ENCODE measurements at regions not wholly inside any gene's neighbourhood (a gene's known extent, or its start where the extent isn't known, plus 50 kb on each side); places are given as distances from the start of the nearest gene placed in this dataset.
A peak's percentile ranks its signal among the peaks of the same experiment; 100 is the strongest.

DNA sequence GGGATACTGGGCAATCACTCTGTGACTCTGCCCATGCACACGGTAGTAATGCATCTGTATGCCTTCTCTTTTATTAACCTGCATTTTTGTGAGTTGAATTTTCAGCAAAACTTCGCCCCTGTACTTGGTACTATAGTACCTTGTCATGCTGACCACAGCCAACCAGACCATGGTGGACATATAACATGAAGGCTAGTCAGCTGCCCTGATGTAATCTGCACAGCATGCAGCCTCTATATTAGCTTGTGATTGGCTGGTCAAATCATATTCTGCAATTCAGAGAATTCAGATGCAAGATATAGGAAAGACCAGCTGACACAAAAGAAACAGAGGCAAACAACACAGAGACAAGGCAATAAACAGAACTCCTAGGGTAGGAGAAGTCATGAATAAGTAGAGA is 200.9 kb upstream of the JARID2 start:
- DNase-seq (ENCODE audit: low read depth), result no peak

DNA sequence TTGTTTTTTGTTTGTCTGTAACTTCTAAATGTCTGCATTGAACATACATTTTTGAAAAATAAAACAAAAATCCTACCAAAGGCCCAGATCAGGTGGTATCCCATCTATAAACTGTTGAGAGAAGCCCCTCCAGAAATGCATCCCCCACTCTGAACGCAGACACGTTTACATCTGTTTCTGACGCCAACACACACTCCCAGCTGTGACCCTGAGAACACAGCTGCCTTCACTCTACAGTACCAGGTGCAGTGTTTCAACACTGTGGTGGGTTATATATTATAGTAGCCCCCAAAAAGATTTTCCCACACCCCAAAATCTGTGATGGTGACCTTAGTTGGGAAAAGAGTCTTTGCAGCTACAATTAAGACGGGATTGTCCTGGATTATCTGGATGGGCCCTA is 199.1 kb upstream of the JARID2 start:
- DNase-seq (ENCODE audit: low read depth), result no peak

DNA sequence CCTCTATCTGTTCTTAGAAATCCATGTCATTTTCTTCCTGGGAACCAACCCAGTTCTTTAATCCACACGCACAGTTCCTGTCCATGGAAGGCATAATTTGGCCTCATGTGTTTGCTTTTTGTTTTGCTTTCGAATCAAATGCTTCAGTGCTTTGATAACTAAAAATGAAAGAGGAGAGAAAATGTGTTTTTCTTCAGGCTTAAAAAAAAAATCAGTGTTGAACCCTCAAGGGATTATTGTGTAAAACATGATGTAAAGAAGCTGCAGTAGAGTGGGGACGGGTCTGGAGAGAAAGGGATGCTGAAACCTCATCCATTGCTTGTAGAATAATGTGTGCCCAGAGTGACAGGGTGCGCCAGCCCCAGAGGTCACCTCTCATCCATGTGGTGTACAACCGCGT is 197.5 kb upstream of the JARID2 start:
- DNase-seq (ENCODE audit: low read depth), result no peak

DNA sequence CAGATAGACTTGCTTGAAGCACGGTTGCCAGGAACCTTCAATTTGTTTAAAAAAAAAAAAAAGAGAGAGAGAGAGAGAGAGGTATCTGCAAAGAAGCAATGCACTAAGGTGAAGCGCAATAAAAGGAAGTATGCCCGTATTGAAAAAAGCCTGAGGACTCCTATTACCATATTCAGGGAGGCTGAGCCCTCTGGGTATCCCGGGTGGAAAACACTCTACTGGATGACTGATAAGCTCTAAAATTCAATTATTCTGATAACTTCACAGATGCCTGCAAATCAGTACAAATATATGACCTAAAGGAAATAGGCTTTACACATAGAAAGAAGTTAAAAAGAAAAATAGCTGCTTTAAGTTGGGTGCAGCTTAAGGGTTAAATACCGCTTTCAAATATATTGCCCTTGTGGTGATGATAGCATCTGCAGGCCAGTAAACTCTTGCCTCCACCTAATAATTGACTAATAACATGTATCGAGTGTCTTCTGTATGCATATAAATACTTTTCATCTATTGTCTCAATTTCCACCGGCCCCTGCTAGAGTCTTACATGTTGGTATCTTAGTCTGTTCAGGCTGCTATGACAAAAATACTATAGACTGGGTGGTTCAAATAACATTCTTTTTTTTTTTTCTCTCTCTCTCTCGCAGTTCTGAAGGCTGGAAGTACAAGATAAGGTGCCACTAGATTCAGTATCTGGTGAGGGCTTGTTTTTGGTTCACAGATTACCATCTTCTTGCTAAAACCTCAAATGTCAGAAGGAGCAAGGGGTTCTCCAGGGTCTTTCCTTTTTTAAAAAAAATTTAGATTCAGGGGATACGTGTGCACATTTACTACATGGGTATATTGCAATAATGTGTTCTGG is 187.4 kb upstream of the JARID2 start:
- no peak for DNase-seq (ENCODE audit: low read depth)

DNA sequence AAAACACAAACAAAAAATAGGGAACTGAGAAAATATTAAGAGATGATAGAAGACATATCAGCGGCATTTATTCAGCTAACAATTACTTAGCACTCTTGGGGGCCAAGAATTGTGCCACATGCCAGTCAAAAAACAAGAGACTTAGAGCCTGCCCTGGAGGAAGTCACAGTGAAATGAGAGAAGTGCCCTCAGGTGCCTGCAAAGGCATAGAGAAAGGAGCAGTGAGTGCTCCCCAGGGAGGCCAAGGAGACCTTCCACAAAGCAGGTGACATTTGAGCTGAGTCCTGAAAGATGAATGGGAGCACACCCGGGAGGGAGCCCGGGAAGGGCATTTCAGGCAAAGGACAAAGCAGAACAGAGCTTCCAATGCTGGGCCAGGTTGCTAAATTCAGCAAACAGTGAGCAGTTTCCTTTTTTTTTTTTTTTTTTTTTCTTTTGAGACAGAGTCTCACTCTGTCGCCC is 184.7 kb upstream of the JARID2 start:
- no peak for DNase-seq (ENCODE audit: low read depth)

DNA sequence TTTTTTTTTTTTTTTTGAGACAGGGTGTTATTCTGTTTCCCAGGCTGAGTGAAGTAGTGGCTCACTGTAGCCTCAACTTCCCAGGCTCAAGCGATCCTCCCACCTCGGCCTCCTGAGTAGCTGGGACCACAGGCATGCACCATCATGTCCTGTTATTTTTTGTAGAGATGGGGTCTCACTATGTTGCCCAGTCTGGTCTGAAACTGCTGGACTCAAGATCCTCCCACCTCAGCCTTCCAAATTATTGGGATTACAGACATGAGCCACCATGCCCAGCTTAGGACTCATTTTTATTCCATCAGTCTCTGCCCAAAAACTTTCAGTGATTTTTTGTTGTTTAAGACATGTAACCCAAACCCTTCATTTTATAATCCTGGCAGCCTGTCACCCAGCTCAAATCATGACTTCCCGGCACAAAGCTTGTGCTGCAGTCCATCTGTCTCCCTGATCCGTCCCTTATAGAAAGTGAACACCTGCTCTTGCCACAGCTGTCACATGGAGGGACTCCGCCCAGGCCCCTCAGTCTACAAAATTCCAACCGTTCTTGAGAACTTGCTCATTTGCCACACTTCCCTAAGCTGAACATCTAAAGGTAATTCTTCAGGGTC is 183.9 kb upstream of the JARID2 start:
- no peak for DNase-seq (ENCODE audit: low read depth)

DNA sequence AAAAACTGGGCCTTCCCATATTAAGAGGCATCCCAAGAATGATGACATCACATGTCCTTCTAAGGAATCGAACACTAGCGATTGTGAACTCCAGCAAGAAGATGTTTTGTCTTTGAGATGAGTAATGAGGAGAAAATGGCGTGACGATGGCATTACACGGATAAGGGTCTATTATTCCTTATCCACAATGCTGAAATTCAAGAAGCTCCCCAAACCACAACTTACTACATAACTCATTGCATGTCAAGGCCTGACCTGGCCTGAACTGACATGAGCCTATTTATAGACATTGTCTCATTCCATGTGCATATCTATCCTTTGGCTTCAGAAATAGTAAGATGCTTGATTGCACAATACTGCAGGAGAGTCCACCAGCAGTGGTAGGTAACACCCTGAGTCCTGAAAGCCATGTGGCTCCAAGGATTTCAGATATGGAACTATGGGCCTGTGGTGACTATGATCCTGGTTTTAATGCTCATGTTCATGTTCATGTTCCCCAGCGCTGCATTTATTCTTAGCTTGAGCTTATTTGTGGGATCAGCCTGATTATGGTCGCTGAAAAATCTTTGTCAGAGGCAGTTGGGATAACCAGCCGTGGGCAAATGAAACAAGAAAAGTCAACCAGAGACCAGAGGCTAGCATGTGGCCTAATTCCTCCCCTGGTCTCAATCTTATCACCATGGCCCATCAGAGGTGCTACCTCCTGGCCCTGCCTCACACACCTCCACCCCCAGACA is 183.2 kb upstream of the JARID2 start:
- peak; percentile 40 for DNase-seq (ENCODE audit: low read depth)

DNA sequence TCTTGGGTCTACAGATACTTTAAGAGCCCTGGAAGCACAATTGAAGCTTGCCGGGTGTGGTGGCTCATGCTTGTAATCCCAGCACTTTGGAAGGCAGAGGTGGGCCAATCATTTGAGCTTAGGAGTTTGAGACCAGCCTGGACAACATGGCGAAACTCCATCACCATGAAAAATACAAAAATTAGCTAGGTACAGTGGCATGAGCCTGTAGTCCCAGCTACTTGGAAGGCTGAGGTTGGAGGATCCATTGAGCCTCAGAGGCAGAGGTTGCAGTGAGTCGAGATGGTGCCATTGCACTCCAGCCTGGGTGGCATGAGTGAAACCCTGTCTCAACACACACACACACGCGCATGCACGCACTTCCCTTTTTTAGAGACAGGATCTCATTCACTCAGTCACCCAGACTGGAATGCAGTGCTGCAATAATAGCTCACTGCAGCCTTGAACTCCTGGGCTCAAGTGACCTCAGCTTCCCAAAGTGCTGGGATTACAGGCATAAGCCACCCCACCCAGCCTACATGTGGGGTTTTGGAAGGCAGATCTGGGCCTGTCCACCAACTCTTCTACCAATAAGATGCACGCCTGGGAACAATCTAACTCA is 182.5 kb upstream of the JARID2 start:
- DNase-seq (ENCODE audit: low read depth), result no peak

DNA sequence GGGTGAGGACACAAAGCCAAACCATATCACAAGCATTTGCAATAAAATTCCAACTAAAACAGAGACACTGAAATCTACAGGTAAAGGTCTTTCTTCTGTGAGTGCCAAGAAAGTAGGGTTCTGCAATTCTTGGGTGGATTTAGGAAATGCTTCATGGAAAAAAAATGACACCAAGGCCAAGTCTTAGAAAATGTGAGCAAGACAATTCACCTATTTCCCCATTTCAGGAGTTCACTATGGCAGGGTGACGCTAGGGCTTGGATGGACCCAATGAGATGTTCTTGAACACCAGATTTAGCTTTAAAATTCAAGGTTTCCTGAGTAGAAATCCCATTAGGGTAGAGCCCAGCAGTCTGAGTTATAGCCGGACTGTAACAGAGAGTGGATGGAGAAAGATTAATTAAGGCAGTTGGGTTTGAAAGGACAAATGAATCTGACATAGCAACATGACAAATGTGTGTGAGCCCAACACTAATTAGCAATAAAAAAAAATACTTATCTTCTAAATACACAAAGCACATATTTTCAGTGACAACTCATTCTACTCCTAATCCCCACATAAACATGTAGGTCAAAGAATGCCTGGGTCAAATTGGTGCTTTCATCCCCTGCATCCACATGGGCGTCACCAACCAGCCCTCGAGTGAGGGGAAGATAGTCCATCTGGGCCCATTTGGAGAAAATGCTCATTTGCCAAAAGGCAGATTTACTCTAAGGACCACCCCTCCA is 180.4 kb upstream of the JARID2 start:
- peak; percentile 71 for DNase-seq (ENCODE audit: low read depth)

DNA sequence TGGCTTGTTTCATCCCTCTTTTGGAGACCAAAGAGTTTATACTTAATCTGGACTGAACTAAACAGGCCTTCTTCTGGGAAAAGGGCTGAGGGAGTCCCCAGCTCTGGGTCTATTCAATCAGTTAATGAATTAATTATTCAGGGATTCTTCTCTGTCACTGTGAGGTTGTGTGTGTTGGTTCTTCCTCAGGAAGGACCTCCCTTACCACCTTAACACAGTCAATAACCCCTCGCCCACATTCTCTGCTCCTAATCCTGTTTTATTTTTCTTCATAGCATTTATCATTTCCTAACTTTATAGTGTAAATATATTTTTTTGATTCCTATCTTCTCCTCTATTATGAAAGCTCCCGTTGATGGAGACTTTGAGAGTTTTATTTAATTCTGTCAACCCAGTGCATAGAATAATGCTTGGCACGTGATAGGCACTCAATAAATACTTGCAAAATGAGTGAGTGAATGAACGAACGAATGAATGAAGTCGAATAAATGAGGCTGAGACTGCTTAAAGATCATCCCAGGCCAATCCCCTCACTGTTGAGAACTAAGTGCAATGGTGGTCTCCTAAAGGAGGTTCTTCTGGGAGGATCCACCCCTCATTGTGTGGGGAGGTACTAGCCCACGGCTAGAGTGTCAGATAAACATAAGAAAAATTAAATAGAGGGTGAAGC is 179.6 kb upstream of the JARID2 start:
- DNase-seq (ENCODE audit: low read depth), result no peak

DNA sequence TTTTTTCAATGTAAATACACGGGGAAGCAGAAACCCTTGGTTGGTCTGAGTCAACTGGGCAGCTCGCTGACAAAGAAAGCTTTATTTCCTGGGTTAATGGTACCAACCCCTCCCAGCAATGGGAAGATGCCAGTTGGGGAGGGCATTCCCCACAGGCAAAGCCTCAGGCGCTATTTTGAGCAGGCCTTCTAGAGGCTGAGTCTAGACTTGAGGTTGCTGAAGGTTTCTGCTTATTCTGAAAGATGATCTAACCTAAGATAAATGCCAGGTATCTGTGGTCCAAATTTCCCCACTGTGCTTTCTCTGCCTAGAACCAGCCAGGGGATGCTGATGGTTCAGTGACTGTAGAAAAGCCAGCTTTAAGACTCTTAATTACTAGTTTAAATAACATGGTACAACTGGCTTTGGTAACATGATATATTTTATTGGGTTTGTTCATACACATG is 172.5 kb upstream of the JARID2 start:
- DNase-seq (ENCODE audit: low read depth), result no peak

DNA sequence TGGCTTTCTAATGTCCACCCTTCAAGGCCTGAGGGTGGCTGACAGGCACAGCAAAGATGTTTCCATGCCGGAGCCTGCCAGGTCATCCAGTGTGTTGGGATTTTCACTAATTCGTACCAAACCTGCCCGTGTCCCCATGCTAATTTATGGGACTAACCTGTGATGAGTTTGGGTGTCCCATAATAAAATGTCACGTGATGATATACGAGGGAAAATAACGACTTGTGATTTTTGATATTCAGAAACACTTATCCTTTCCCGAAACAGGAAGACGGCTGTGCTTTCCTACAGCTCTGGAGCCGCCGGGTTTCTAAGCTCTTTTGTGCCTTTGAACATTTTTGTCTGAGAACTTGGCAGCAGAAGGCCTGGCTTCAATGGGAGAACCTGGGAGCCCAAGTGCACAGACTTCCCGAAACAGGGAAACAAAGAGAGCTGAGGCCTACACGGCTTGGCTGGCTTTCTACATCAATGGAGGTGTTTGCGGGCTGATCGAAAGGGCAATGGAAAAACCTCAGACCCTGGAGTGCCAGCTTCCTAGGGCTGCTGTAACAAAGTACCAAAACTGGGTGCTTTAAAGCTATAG is 171.9 kb upstream of the JARID2 start:
- DNase-seq (ENCODE audit: low read depth), result no peak

DNA sequence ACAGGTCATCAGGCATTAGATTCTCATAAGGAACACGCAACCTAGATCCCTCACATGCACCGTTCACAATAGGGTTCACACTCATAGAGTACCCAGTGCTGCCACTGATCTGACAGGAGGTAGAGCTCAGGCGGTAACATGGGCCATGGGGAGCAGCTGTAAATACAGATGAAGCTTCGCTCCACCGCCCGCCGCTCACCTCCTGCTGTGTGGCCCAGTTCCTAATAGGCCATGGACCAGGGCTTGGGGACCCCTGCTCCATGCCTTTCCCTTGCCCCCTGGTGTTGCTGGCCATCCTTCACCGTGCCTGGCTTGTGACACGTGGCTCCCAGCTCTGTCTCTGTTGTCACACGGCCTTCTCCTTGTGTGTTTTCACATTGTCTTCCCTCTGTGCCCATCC is 171.1 kb upstream of the JARID2 start:
- no peak for DNase-seq (ENCODE audit: low read depth)

DNA sequence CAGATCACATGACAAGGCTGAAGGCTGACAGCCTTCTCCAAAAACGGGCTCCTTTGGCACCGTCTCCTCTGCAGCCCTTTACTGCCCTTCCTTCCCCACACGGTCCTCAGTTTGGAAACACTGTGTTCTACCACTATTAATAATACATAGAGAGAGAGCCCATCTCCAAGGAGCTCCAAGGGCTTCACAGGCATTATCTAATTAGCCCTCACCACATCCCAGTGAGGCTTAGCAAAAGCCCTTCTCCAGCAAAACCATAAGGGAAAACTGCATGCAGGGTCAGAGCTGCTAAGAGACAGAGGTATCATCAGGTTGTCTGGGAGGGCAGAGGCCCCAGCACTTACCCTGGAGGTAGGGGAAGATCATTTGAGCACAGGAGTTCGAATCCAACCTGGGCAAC is 169.3 kb upstream of the JARID2 start:
- no peak for DNase-seq (ENCODE audit: low read depth)

DNA sequence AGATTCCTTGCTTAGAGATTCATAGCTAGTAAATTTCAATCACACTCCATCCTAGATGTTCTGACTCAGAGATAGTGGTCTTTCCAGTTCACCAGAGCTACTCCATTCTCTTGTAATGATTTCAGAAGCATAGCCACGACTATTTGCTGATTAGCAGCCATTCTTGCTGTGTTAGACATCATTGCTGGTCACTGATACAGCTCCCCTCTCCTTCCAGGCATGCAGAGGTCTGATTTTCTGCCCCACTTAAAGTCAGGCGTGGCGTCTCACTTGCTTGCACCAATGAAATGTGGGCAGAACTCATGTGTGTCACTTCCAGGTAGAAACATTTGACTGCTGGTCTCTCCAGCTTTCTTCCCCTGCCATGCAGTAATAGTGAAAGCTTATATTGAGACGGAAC is 168.9 kb upstream of the JARID2 start:
- peak; percentile 15 for DNase-seq (ENCODE audit: low read depth)

DNA sequence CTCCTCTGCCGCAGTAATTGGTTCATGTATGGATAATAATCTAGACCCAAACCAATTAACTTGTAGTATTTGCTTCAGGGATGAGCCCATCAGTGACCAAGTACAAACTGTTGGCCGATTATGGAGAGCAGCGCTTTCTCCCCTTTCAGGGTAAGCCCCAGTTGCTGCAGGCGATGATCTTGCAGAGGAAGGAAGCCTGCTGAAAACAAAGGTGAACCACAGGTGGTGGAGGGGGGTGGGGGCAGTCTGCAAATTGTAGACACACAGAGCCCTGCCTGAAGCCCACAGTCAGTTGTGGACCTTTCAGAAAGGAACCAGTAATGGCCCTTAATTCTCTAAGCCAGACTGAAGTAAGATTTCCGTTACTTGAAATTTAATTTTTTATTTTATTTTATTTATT is 167.9 kb upstream of the JARID2 start:
- DNase-seq (ENCODE audit: low read depth), result no peak

DNA sequence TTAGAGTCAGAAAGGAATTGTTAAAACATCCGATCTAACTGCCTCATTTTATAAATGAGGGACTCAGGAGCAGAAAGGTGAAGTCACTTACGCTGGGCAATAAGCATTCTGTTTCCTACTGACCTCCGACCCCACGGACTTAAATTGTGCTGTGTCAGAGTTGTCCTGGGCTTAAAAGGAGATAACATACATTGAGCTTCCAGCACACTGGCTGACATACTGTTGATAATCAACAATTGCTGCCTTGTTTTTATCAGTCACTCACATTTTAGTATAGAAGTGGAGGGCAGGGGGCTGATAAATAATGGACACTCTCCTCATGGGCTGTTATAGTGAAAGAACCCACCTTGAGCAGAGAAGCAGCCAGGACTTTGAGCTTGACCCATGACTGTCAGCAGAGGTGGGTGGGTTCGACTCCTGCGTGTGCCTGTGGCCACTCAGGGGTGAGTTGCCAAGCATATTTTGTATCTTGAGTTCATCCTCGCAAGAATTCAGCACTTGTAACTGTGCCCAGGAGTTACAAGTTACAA is 166.5 kb upstream of the JARID2 start:
- no peak for DNase-seq (ENCODE audit: low read depth)

DNA sequence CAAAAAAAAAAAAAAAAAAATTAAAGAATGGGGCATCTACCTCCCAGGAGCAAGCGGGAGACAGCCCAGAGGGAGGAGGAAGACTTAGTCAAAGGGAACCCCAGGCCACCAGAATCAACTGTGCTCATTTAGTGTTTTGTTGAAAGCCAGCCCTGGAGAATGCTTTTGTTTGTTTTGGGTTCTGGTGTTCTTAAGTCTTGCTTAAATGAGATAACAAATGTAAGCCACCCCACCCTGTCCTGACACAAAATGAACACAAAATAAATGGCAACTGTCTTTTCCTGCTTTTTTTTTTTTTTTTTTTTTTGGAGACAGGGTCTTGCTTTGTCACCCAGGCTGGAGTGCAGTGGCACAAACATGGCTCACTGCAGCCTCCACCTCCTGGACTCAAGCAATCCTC is 165.0 kb upstream of the JARID2 start:
- DNase-seq (ENCODE audit: low read depth), result no peak

DNA sequence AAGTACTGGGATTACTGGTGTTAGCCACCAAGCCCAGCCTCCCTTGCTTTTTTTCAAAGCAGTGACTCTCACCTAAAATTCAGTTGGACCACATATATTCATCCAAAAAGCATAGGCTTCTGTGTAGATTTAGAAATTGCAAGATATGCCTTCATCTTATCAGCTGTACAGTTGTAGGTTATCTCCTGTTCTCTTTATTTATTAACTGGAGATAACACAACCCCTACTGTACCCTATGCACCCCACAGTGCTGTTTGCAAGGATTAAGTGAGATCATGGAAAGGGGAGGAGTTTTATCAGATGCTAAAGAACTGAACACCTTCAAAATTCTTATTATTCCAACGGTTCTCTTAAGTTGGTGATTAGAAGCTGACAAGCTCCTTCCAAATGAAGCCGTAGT is 164.4 kb upstream of the JARID2 start:
- no peak for DNase-seq (ENCODE audit: low read depth)

DNA sequence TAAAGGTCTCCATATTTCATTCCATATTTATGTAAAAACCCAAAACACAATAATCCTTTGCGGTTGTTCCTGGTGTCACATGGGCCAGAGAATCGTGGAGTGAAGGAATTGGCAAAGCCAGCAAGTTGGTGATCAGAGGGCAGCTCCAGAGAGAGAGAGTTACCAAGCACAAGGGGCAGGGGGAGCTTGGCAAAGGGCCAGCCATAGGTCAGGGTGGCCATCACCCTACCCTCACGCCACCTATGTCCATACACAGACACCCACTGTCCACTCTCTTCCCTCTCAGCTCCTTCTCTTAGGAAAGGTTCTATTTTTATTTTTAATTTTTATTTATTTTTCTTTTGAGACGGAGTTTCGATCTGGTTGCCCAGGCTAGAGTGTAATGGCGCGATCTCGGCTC is 163.2 kb upstream of the JARID2 start:
- DNase-seq (ENCODE audit: low read depth), result no peak
